Left ventricle myocardium inferior (tissue), 1 donor: ENCODE measurements at regions not wholly inside any gene's neighbourhood (a gene's known extent, or its start where the extent isn't known, plus 50 kb on each side); places are given as distances from the start of the nearest gene placed in this dataset.

Source experiments
- DNase-seq: peaks from one replicate; pipeline ENCODE4 v3.0.0-alpha.2; 2020
- H3K27ac ChIP-seq: fragments of 200-600 bp; replicated peaks from 2 replicates; pipeline ENCODE4 v1.8.0; 2021
- H3K27me3 ChIP-seq: fragments of 200-600 bp; 2 replicates; pipeline ENCODE4 v1.8.0; 2021; ENCODE audit warnings: low read depth
- H3K36me3 ChIP-seq: fragments of 200-600 bp; 2 replicates; pipeline ENCODE4 v1.8.0; 2021
- H3K4me1 ChIP-seq: fragments of 200-600 bp; 2 replicates; pipeline ENCODE4 v1.8.0; 2021
- H3K4me3 ChIP-seq: fragments of 200-600 bp; 2 replicates; pipeline ENCODE4 v1.8.0; 2021; ENCODE audit warnings: mild to moderate bottlenecking, moderate library complexity
- H3K9me3 ChIP-seq: fragments of 200-600 bp; replicated peaks from 2 replicates; pipeline ENCODE4 v1.8.0; 2021
- CTCF ChIP-seq: fragments of 200-600 bp; IDR thresholded peaks from 2 replicates; pipeline ENCODE4 v1.8.0; 2021; ENCODE audit warnings: antibody characterized with exemption, mild to moderate bottlenecking, borderline replicate concordance
- intact Hi-C: fragments of 100-400 bp; cut with micrococcal nuclease; formaldehyde crosslinking; loops from one replicate; pipeline ENCODE4 v1.11.0; 2022
- donor health status: DM: no; HTN: yes; CAD: no; lungs with severe emphysema.

- H3K36me3 ChIP-seq, result no peaks in the 10 kb centered on the region
- H3K27me3 ChIP-seq, result peaks cover 7% of the 10 kb centered on the region
- peaks cover 18% of the 10 kb centered on the region for H3K4me1 ChIP-seq
- TF ChIP-seq CTCF, result no peak
- DNase-seq, result no peak
- intact Hi-C loops, result loop anchor here (10.0 kb wide), 1 partner anchor 49 kb away; no protein-coding TSS in a partner anchor
- H3K9me3 ChIP-seq, result no peaks in the 10 kb centered on the region
- no peak overlapping the region for H3K4me3 ChIP-seq
- H3K27ac ChIP-seq, result peak overlapping the region; percentile 71
Observed at GRCh38 chr18:10404168-10404567, 50.3 kb upstream of the APCDD1 start.
